NCI-H1417 treated with DMSO at 0.1 percent for 48 hours (cell line): ENCODE measurements at regions not wholly inside any gene's neighbourhood (a gene's known extent, or its start where the extent isn't known, plus 50 kb on each side); places are given as distances from the start of the nearest gene placed in this dataset.
"Not testable (repeated sequence)": the region's sequence is repeated elsewhere in the genome, so short reads cannot be mapped to it uniquely, and the experiment has no call there.

Experiments used
- DNase-seq: peaks from one replicate; lab custom pipeline; 2025; lab: John Stamatoyannopoulos, UW

DNA sequence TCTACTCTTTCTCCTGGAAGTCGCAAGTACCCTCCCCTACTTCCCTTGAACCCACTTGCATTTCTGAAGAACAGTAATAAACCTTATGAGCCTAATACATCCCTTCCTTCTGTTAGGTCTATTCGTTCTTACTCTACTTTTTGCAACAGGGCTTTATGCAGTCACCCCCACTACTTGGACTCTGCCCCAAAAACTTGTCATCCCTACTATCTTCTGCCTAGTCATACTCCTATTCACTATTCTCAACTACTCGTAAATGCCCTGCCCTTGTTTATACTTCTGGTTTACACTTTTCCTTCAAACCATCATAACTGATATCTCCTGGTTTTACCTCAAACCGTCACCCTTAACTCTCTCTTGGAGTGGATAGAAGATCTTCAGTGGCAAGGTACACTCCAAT is 55.2 kb upstream of the SLIT2 start:
- no peak for DNase-seq

DNA sequence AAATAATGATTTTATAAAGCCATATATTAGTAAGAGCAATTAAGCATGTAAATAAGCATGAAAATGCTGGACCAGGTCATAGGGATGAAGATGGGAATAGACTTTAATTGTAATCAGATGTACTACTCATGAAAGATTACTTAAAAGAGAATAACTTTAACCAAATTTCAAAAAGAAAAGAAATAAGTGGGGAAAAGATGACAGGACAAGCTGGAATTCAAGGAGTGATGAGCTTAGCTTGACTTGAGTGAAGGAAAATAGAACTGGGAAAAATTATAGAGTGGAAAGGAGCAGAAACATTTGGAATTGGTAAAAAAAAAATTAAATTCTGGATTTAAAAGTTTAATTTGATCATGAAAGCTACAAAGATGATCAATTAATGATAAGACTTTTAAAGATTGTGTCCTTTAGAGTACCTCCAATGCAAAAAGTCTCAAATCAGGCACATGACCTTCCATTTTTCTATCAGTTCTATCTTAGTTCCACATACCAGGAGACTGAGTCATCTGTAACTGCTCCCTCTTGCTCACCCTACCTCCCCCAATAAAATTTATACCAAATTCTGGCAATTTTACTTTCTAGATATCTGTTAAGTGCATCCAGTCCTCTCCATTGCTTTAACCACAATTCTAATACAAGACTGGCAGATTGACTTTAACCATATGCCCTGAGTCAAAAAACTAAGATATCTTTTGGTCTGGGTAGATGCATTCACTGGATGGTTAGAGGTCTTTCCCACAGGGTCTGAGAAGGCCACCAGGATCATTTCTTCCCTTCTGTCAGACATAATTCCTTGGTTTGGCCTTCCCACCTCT is 56.4 kb upstream of the SLIT2 start:
- no peak for DNase-seq

GRCh38 chr4:20194123-20195013 is 57.3 kb upstream of the SLIT2 start:
- DNase-seq, result no peak

DNA sequence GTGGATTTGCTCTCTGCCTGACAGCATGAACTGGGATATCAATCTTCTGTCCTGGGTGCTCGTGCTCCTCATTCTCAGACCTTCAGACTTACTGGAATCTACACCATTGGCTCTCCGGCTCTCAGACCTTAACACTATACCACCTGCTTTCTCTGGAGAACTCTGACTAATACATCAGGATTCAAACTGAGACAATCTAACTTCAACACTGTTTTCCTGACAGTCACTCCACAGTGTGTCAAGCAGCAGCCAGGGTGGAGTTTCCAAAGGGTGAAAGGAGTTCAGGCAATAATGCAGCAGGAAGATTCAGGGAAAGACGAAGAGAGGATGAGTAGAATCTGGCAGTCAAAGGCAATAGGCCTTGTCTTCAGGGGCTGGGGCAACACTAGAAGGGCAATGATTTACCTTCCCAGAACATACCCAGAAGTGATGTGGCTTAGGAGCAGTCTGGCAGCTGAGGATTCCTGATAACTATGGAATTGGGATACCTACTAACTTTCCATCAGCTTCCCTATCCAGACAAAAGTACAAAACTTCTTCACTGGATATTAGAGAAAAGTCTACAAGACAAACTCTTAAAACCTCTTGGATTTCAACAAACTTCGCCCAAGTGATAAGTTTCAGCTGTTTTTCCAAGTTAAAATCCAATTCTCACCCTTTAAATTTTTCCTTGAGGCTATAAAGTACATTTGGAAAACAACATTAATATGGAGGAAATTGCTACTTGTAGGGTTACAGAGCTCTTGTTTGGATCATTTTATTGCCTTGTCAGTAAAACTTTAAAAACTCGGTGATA is 58.4 kb upstream of the SLIT2 start:
- DNase-seq, result no peak

GRCh38 chr4:20192736-20193135 is 59.0 kb upstream of the SLIT2 start:
- no peak for DNase-seq

GRCh38 chr4:20185103-20185502 is 66.6 kb upstream of the SLIT2 start:
- no peak for DNase-seq

DNA sequence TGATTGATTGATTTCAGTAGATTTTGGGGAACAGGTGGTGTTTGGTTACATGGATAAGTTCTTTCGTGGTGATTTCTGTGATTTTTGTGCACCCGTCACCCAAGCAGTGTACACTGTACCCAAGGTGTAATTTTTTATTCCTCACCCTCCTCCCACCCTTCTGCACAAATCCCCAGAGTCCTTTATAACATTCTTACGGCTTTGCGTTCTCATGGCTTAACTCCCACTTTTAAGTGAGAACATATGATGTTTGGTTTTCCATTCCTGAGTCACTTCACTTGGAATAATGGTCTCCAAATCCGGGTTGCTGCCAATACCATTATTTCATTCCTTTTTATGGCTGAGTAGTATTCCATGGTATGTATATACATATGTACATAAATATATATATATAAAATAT is 68.6 kb upstream of the SLIT2 start:
- DNase-seq, result not testable (repeated sequence)

- DNase-seq, result no peak
Measured at GRCh38 chr4:20181926-20182325, 69.8 kb upstream of the SLIT2 start.

DNA sequence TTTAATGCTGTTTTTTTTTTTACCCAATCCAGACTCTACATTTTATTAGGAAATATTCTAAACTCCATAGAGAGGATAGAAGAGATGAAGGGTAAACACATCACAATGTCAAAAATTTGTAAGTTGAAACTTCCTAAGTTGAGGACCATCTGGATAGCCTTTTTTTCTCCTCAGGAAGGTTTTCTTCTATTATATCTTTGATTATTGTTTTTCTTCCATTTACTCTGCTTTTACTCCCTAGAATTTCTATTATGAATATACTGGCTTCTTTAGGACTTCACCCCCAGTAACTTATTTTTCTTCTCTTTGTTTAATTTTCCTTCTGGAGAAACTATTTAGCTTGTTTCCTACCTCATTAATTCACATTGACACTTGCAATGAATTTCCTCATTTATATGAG is 71.2 kb upstream of the SLIT2 start:
- no peak for DNase-seq

GRCh38 chr4:20178902-20179576 is 72.7 kb upstream of the SLIT2 start:
- no peak for DNase-seq

DNA sequence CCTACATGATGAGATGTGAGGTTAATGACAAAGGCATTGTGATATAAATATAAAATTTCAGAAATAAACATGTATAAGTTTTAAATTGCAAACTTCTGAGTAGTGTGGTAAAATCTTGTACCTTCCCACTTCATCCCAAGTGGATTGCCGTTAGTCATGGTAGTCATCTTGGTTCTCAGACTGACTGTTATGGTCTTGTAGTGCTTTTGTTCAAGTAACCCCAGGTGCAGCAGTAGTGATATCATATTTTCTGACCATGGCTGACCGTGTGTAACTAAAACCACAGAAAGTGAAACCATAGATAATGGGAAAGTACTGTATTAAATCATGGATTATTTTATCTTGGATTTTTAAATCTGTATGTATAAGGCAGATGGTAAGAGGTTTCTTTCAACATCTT is 74.8 kb upstream of the SLIT2 start:
- no peak for DNase-seq

GRCh38 chr4:20172070-20172760 is 79.5 kb upstream of the SLIT2 start:
- no peak for DNase-seq

GRCh38 chr4:20166544-20166943 is 85.2 kb upstream of the SLIT2 start:
- no peak for DNase-seq

- no peak for DNase-seq
Measured at GRCh38 chr4:20159516-20159915, 92.2 kb upstream of the SLIT2 start.

DNA sequence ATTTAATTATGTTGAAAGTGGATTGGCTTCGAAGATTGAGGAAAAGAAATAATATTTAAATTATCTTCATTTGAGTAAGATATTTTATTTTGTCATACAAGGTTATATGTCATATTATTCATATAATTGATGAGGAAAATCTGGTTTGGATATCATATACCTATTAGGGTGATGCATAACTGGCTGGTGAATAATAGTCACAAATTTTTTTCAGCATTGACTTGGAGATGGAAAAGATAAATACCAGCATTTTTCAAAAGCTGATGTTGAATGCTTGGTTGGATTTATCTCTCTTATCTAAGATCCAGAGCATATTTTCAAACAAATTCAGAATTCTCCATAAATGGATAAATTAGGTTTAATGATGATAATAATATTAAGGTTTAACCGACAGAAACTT is 93.5 kb upstream of the SLIT2 start:
- DNase-seq, result no peak

DNA sequence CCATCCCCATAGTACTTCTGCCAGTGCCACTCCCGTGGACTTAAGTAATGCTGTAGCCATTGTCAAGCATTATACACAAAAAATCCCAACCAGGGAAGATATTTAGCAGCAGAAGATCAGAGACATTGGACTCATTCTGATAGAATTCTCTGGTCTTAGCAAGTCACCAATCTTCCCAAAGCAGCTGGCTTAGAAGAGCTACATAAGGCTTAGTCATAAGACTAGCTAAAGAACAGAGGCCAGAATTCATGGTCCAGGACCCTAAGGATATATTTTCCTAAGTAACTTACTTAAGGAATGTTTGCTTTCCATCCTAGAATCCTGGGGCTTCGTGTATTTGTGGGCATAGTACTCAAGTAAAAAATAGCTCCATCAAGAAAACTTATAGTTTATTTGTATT is 100.3 kb upstream of the SLIT2 start:
- no peak for DNase-seq

DNA sequence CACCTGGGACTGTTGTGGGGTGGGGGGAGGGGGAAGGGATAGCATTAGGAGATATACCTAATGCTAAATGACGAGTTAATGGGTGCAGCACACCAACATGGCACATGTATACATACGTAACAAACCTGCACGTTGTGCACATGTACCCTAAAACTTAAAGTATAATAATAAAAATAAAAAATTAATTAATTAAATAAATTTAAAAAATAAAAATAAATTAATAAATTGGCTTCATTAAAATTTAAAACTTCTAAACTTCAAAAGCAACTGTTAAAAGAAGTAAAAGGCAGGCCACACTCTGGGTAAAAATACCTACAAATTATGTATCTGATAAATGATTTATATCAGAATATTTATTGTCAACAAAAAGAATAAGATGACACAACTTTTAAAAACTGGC is 102.6 kb upstream of the SLIT2 start:
- DNase-seq, result not testable (repeated sequence)

DNA sequence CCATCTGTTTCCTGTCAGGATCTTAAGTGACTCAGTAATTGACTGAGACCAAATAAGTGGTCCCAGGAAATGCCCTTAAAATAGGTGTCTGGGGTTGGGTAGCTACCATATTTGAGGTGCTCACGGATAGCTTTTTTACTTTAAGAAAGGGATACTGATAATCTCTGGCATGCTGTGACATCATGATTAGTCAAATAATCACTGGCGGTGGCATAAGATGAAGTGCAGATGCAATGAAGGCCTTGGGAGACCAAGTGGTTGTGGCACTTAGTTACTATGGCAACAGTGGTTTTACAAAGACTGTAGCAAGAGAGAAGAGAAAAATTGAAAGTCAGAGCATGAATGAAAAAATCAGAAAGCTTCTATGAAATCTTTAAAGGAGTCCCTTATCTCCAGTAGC is 114.5 kb upstream of the SLIT2 start:
- no peak for DNase-seq

GRCh38 chr4:20127626-20128025 is 124.1 kb upstream of the SLIT2 start:
- DNase-seq, result no peak

DNA sequence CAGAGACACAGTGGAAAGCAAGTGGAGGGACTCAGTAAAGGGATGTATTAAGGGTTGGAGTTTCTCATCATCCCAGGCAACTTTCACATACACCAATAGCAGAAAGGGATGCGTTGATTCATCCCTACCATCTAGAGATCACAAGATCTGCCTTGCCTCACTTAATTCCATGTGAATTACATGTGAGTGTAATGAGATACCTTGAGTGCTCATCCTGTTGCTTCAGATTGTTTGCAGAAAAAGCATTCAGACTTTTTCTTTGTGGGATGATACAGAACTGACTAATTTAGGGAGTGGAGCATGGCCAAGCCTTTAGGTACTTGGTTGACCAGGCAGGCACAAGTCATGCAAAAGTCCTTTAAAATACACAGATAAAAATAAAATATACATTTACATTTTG is 124.8 kb upstream of the SLIT2 start:
- no peak for DNase-seq

DNA sequence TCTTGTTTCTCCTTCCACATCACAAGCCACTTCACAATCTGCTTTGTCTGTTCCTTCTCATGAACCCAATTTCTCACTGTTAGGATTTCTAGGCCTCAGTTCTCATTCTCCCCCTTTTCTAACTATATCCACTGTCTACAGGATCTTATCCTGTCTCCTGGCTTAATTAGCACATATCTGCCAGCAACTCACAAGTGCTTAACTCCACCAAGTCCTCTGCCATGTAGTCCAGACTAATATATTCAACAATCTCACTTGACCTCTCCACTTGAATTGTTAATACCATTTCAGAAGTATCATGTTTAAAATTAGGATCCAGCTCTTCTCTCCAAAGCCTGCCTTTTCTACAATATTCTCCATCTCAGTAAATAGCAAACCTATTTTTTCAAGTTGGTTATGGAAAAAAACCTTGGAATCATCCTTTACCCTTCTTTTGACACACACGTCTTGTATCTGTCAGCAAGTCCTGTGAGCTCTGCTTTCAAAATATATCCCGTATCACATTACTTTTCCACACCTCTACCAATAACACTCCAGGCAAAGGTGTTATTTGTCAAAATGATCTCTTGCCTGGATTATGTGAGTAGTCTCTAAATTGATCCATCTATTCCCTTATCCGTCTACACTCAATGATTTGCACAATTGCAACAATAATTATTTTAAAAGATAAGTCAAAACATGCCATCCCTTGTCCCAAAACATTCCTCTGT is 127.2 kb upstream of the SLIT2 start:
- no peak for DNase-seq
